B cell (primary cell): ENCODE measurements at regions not wholly inside any gene's neighbourhood (a gene's known extent, or its start where the extent isn't known, plus 50 kb on each side); places are given as distances from the start of the nearest gene placed in this dataset.

Experiments
- ATAC-seq: fragments of 200-7000 bp; cut with Tn5 transposase; one replicate; pipeline ENCODE4 v1.10.0; 2021; ENCODE audit warnings: low read depth, mild to moderate bottlenecking, moderate number of reproducible peaks, moderate library complexity
- CTCF ChIA-PET: fragments of 350-600 bp; sonication (Branson Sonifier 250); formaldehyde crosslinking; loops from one replicate; lab custom pipeline; 2021; ENCODE audit warnings: antibody characterized with exemption, inconsistent platforms; lab: Charles Lee
- POLR2A ChIA-PET: fragments of 350-600 bp; sonication (Branson Sonifier 250); formaldehyde crosslinking; loops from one replicate; lab custom pipeline; 2021; ENCODE audit warnings: antibody characterized with exemption; lab: Charles Lee
- DNase-seq: peaks from one replicate; pipeline ENCODE4 v3.0.0; 2013
- H2AFZ ChIP-seq: 2 replicates; pipeline ENCODE4 v1.6.1; 2012; ENCODE audit warnings: mild to moderate bottlenecking, low read depth, low read length; ENCODE audit not compliant: insufficient read depth, poor library complexity, severe bottlenecking
- H3K27ac ChIP-seq, 2 donors: 1 replicate in 1 of 2; 2 replicates in 1 of 2; pipeline ENCODE4 v1.5.1; 2012 to 2013; ENCODE audit warnings: low read length in 2 of 2, mild to moderate bottlenecking in 2 of 2, moderate library complexity in 1 of 2
- H3K27me3 ChIP-seq, 4 experiments: fragments of 200-600 bp in 1 of 4; sonication (generic) in 1 of 4; replicated peaks in 1 of 4; 1 replicate in 2 of 4; 2 replicates in 2 of 4; pipeline versions ENCODE4 v1.6.1 to v1.7.0; 2013 to 2016; ENCODE audit warnings: low read length in 3 of 4, mild to moderate bottlenecking in 2 of 4, mixed read lengths in 1 of 4, moderate library complexity in 1 of 4; ENCODE audit not compliant: insufficient read depth in 4 of 4, control insufficient read depth in 3 of 4; ENCODE audit errors: control extremely low read depth in 1 of 4
- H3K36me3 ChIP-seq, 2 experiments: replicated peaks in 1 of 2; 1 replicate in 1 of 2; 2 replicates in 1 of 2; pipeline versions ENCODE4 v1.6.1 to v1.7.1; 2013; ENCODE audit warnings: low read length in 1 of 2; ENCODE audit not compliant: insufficient read depth in 2 of 2, control insufficient read depth in 1 of 2; ENCODE audit errors: control extremely low read depth in 1 of 2, extremely low read depth in 1 of 2
- H3K4me1 ChIP-seq, 2 donors: fragments of 200-600 bp in 1 of 2; sonication (generic) in 1 of 2; 1 replicate in 1 of 2; 2 replicates in 1 of 2; pipeline versions ENCODE4 v1.5.1 to v1.6.1; 2013 to 2017; ENCODE audit warnings: low read length in 2 of 2; ENCODE audit not compliant: control insufficient read depth in 2 of 2, insufficient read depth in 2 of 2
- H3K4me2 ChIP-seq: replicated peaks from 2 replicates; pipeline ENCODE3; 2012; ENCODE audit warnings: mild to moderate bottlenecking, low read depth, low read length; ENCODE audit not compliant: poor library complexity, severe bottlenecking
- H3K4me3 ChIP-seq, 5 experiments: fragments of 200-600 bp in 1 of 5; sonication (generic) in 1 of 5; 1 replicate in 3 of 5; 2 replicates in 2 of 5; pipeline versions ENCODE4 v1.5.1 to v1.7.0; 2011 to 2016; ENCODE audit warnings: low read length in 4 of 5, mild to moderate bottlenecking in 4 of 5, low read depth in 2 of 5, control low read depth in 1 of 5, moderate library complexity in 1 of 5; ENCODE audit not compliant: insufficient read depth in 1 of 5; ENCODE audit errors: control extremely low read depth in 1 of 5, extremely low read depth in 1 of 5
- H3K79me2 ChIP-seq: fragments of 200-600 bp; sonication (generic); one replicate; pipeline ENCODE4 v1.6.0; 2016; ENCODE audit warnings: low read length; ENCODE audit not compliant: control insufficient read depth, insufficient read depth
- H3K9ac ChIP-seq: fragments of 200-600 bp; sonication (generic); 2 replicates; pipeline ENCODE4 v1.6.1; 2017; ENCODE audit warnings: mild to moderate bottlenecking, low read length, moderate library complexity
- H3K9me3 ChIP-seq, 3 donors: one replicate each; pipeline versions ENCODE4 v1.6.1 to v1.7.1; 2013; ENCODE audit warnings: low read length in 2 of 3; ENCODE audit not compliant: control insufficient read depth in 2 of 3, insufficient read depth in 1 of 3; ENCODE audit errors: control extremely low read depth in 1 of 3
- H4K20me1 ChIP-seq: 2 replicates; pipeline ENCODE4 v1.6.0; 2012; ENCODE audit warnings: mild to moderate bottlenecking, low read length; ENCODE audit not compliant: insufficient read depth, control insufficient read depth, poor library complexity, severe bottlenecking
- H3K27ac Mint-ChIP-seq: one replicate; pipeline ENCODE4 v1.8.0; 2021; ENCODE audit warnings: mixed read lengths
- H3K27me3 Mint-ChIP-seq: one replicate; pipeline ENCODE4 v1.8.0; 2021; ENCODE audit warnings: mixed read lengths
- H3K4me1 Mint-ChIP-seq: one replicate; pipeline ENCODE4 v1.8.0; 2021; ENCODE audit warnings: mixed read lengths
- H3K4me3 Mint-ChIP-seq: one replicate; pipeline ENCODE4 v1.8.0; 2021; ENCODE audit warnings: mixed read lengths
- H3K9me3 Mint-ChIP-seq: one replicate; pipeline ENCODE4 v1.8.0; 2022; ENCODE audit warnings: mixed read lengths; ENCODE audit not compliant: insufficient read depth
- EZH2 ChIP-seq: IDR thresholded peaks from 2 replicates; pipeline ENCODE4 v1.6.1; 2012; ENCODE audit warnings: borderline replicate concordance, low read depth, mild to moderate bottlenecking, moderate library complexity, low read length; ENCODE audit not compliant: insufficient read depth, poor library complexity, severe bottlenecking
- intact Hi-C: fragments of 100-400 bp; cut with micrococcal nuclease; formaldehyde crosslinking; loops from one replicate; pipeline ENCODE4 v1.10.0; 2022
- TF ChIP-seq, protein P1 (sequence below): fragments of 200-600 bp; IDR thresholded peaks from one replicate; pipeline ENCODE4 v1.8.0; 2022; ENCODE audit warnings: antibody characterized with exemption, mild to moderate bottlenecking

DNA sequence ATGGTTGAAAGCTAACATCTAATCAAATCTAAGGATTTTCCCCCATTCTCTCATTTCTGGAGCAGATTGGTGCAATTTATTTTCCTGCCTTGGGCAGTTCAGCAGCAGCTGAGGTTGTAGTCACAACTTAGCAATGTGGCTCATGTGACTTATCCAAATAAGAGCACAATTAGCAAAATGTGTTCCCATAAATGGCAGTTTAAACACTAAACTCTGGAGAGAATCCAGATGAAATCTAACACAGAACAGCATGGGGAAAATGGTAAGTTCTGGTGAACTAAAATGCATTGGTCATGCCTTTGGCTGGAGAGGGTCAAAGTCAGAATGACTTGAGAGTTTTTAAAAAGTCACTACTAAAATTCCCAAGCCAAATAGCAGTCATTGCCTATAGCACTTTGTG, 422.6 kb upstream of the DIPK2B start:
- no peaks in the 10 kb centered on the region for H3K4me1 ChIP-seq
- ATAC-seq (no peak), DNase-seq (no peak)
- H3K27me3 Mint-ChIP-seq: no peaks in the 10 kb centered on the region
- H3K27ac ChIP-seq: no peak overlapping the region
- ChIA-PET CTCF (no interaction called here), POLR2A (no interaction called here)
- no peaks in the 10 kb centered on the region for H3K79me2 ChIP-seq
- H3K4me1 Mint-ChIP-seq: no peaks in the 10 kb centered on the region
- H2AFZ ChIP-seq: no peak overlapping the region
- H3K4me2 ChIP-seq: no peak overlapping the region
- H3K27me3 ChIP-seq: no peaks in the 10 kb centered on the region
- no peak overlapping the region for H3K9ac ChIP-seq
- no peaks in the 10 kb centered on the region for H3K9me3 Mint-ChIP-seq
- intact Hi-C loops: no loop called here
- TF ChIP-seq, protein P1, sequence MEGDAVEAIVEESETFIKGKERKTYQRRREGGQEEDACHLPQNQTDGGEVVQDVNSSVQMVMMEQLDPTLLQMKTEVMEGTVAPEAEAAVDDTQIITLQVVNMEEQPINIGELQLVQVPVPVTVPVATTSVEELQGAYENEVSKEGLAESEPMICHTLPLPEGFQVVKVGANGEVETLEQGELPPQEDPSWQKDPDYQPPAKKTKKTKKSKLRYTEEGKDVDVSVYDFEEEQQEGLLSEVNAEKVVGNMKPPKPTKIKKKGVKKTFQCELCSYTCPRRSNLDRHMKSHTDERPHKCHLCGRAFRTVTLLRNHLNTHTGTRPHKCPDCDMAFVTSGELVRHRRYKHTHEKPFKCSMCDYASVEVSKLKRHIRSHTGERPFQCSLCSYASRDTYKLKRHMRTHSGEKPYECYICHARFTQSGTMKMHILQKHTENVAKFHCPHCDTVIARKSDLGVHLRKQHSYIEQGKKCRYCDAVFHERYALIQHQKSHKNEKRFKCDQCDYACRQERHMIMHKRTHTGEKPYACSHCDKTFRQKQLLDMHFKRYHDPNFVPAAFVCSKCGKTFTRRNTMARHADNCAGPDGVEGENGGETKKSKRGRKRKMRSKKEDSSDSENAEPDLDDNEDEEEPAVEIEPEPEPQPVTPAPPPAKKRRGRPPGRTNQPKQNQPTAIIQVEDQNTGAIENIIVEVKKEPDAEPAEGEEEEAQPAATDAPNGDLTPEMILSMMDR: no peak
- TF ChIP-seq EZH2: no peak
- no peak overlapping the region for H3K4me3 Mint-ChIP-seq
- no peaks in the 10 kb centered on the region for H3K9me3 ChIP-seq
- H4K20me1 ChIP-seq: no peaks in the 10 kb centered on the region
- no peak overlapping the region for H3K4me3 ChIP-seq
- H3K27ac Mint-ChIP-seq: no peak overlapping the region
- H3K36me3 ChIP-seq: no peaks in the 10 kb centered on the region

DNA sequence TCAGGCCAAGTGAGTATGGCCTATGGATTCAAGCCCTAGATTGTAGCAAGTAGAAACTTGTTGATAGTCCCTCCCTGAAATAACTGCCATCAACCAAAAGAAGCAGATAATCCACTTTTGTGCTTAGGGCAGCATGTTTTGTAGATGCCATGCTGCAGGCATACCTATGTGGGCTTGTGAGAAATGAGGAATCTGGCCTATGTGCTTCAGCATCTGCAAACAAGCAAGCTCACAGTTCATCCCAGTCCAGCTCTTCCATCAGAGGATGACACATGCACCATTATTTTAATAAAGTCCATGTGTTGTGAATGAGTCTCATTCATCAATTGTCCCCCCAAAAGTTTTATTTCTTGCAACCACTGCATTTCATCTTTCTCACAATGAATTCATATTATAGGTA, 421.9 kb upstream of the DIPK2B start:
- Mint-ChIP-seq H3K27ac (no peak overlapping the region), H3K4me1 (no peaks in the 10 kb centered on the region), H3K27me3 (no peaks in the 10 kb centered on the region), H3K4me3 (no peak overlapping the region), H3K9me3 (peaks cover 3% of the 10 kb centered on the region)
- Histone ChIP-seq H3K4me1 (no peaks in the 10 kb centered on the region), H3K27me3 (no peaks in the 10 kb centered on the region), H3K9me3 (no peaks in the 10 kb centered on the region), H4K20me1 (no peaks in the 10 kb centered on the region), H2AFZ (no peak overlapping the region), H3K36me3 (no peaks in the 10 kb centered on the region), H3K4me2 (no peak overlapping the region), H3K4me3 (no peak overlapping the region), H3K27ac (no peak overlapping the region), H3K79me2 (no peaks in the 10 kb centered on the region), H3K9ac (no peak overlapping the region)
- ChIA-PET CTCF (no interaction called here), POLR2A (no interaction called here)
- DNase-seq (no peak), ATAC-seq (no peak)
- intact Hi-C loops: no loop called here
- TF ChIP-seq EZH2: no peak
- TF ChIP-seq, protein P1: no peak
